ENCODE measurements at regions not wholly inside any gene's neighbourhood (a gene's known extent, or its start where the extent isn't known, plus 50 kb on each side); places are given as distances from the start of the nearest gene placed in this dataset.

DNA sequence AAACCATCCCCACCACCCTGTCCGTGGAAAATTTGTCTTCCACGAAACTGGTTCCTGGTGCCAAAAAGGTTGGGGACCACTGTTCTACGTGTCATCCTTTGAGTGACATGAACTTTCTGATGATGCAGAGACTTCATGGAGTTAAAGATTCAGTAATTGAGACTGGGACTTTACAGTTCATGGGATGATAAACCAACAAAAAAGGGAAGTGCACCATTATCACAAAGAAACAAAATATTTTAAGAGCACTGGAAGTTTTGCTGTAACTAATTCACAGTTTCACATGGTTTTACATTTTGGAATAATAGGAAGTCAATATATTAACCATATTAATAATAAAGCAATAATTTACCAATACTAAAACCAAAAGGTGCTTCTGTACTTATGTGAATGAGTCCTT, 126.8 kb downstream of the AQP4 start:
- TF ChIP-seq POLR2A (IDR thresholded peaks at IDR 0.05) (no peak), POLR2AphosphoS5 (IDR thresholded peaks at IDR 0.05; ENCODE audit: insufficient read depth in 1 of 2, low read depth in 1 of 2) (no peak)
- TF ChIP-seq, protein P1, sequence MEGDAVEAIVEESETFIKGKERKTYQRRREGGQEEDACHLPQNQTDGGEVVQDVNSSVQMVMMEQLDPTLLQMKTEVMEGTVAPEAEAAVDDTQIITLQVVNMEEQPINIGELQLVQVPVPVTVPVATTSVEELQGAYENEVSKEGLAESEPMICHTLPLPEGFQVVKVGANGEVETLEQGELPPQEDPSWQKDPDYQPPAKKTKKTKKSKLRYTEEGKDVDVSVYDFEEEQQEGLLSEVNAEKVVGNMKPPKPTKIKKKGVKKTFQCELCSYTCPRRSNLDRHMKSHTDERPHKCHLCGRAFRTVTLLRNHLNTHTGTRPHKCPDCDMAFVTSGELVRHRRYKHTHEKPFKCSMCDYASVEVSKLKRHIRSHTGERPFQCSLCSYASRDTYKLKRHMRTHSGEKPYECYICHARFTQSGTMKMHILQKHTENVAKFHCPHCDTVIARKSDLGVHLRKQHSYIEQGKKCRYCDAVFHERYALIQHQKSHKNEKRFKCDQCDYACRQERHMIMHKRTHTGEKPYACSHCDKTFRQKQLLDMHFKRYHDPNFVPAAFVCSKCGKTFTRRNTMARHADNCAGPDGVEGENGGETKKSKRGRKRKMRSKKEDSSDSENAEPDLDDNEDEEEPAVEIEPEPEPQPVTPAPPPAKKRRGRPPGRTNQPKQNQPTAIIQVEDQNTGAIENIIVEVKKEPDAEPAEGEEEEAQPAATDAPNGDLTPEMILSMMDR (IDR thresholded peaks at IDR 0.05) = no peak
